OCI-LY7 (cell line): ENCODE measurements at regions not wholly inside any gene's neighbourhood (a gene's known extent, or its start where the extent isn't known, plus 50 kb on each side); places are given as distances from the start of the nearest gene placed in this dataset.

Experiments
- BruUV-seq: library from RNA; stranded (reverse); fragments of 400-500 nt; replicated peaks from 2 replicates; lab custom pipeline; 2021; lab: Mats Ljungman, UMichigan
- CTCF ChIA-PET: fragments of 300-600 bp; sonication (Branson Sonifier 250); formaldehyde crosslinking; loops from one replicate; lab custom pipeline; 2022; ENCODE audit warnings: antibody characterized with exemption; ENCODE audit not compliant: unreplicated experiment; lab: Charles Lee
- POLR2A ChIA-PET: fragments of 300-600 bp; sonication (Branson Sonifier 250); formaldehyde crosslinking; loops from one replicate; lab custom pipeline; 2022; ENCODE audit warnings: antibody characterized with exemption; lab: Charles Lee
- DNase-seq: peaks from one replicate; pipeline ENCODE4 v3.0.0-alpha.2; 2015; ENCODE audit warnings: low spot score
- H2AFZ ChIP-seq: fragments of 200-600 bp; sonication (generic), shearing (Covaris generic); 2 replicates; pipeline ENCODE4 v1.6.1; 2014; ENCODE audit warnings: mild to moderate bottlenecking, antibody characterized with exemption, low read length, moderate library complexity
- H3K27ac ChIP-seq: fragments of 200-600 bp; sonication (generic); 2 replicates; pipeline ENCODE4 v1.5.1; 2014; ENCODE audit warnings: mixed run types, low read depth, mild to moderate bottlenecking, moderate library complexity, low read length, inconsistent platforms; ENCODE audit not compliant: poor library complexity, severe bottlenecking
- H3K36me3 ChIP-seq: fragments of 200-600 bp; sonication (generic); 2 replicates; pipeline ENCODE4 v1.6.1; 2014; ENCODE audit warnings: mild to moderate bottlenecking, antibody characterized with exemption, low read length, moderate library complexity, mixed read lengths; ENCODE audit not compliant: insufficient read depth
- H3K4me1 ChIP-seq: fragments of 200-600 bp; sonication (generic); 2 replicates; pipeline ENCODE4 v1.5.1; 2014; ENCODE audit warnings: mild to moderate bottlenecking, low read length; ENCODE audit not compliant: insufficient read depth, poor library complexity, severe bottlenecking
- H3K4me2 ChIP-seq: fragments of 200-600 bp; sonication (generic); 2 replicates; pipeline ENCODE4 v1.6.1; 2014; ENCODE audit warnings: mild to moderate bottlenecking, low read length
- H3K4me3 ChIP-seq: fragments of 200-600 bp; sonication (generic); 2 replicates; pipeline ENCODE4 v1.5.1; 2014; ENCODE audit warnings: mild to moderate bottlenecking, low read depth, low read length; ENCODE audit not compliant: poor library complexity, severe bottlenecking
- H3K79me2 ChIP-seq: fragments of 200-600 bp; sonication (generic); 2 replicates; pipeline ENCODE4 v1.6.1; 2016; ENCODE audit warnings: low read depth, mild to moderate bottlenecking, low read length, moderate library complexity, mixed read lengths; ENCODE audit not compliant: insufficient read depth
- H3K9me2 ChIP-seq: fragments of 200-600 bp; sonication (generic); 2 replicates; pipeline ENCODE4 v1.6.1; 2016; ENCODE audit warnings: mild to moderate bottlenecking, low read length, mixed read lengths; ENCODE audit not compliant: insufficient read depth
- H3K9me3 ChIP-seq: fragments of 200-600 bp; sonication (generic); 2 replicates; pipeline ENCODE4 v1.6.1; 2014; ENCODE audit warnings: mild to moderate bottlenecking, mixed run types, low read length, mixed read lengths
- H4K20me1 ChIP-seq: fragments of 200-600 bp; sonication (generic); 2 replicates; pipeline ENCODE4 v1.6.1; 2014; ENCODE audit warnings: mild to moderate bottlenecking, antibody characterized with exemption, low read length, moderate library complexity, mixed read lengths; ENCODE audit not compliant: insufficient read depth
- CTCF ChIP-seq: fragments of 200-600 bp; sonication (generic); conservative IDR thresholded peaks from 2 replicates; pipeline ENCODE4 v1.5.1; 2014; ENCODE audit warnings: mild to moderate bottlenecking, antibody characterized with exemption, low read length, moderate library complexity, mixed read lengths
- EZH2phosphoT487 ChIP-seq: fragments of 200-600 bp; sonication (generic); IDR thresholded peaks from 2 replicates; pipeline ENCODE4 v1.6.1; 2018; ENCODE audit warnings: low read depth, borderline replicate concordance, mild to moderate bottlenecking, mixed run types, antibody characterized with exemption, low read length, moderate library complexity, mixed read lengths
- intact Hi-C: fragments of 100-400 bp; cut with micrococcal nuclease; formaldehyde crosslinking; loops from one replicate; pipeline ENCODE4 v1.10.0; 2022; ENCODE audit not compliant: unreplicated experiment

- POLR2A ChIA-PET = interaction anchor here (1.1 kb wide), 1 partner anchor 67 kb away, joined by 4 read pairs; no protein-coding TSS in a partner anchor
- H4K20me1 ChIP-seq = no peaks in the 10 kb centered on the region
- H3K79me2 ChIP-seq = no peaks in the 10 kb centered on the region
- no peak overlapping the region for H2AFZ ChIP-seq
- H3K9me2 ChIP-seq = no peaks in the 10 kb centered on the region
- no peak overlapping the region for H3K4me3 ChIP-seq
- no peaks in the 10 kb centered on the region for H3K9me3 ChIP-seq
- BruUV-seq = no TSS peak
- H3K36me3 ChIP-seq = no peaks in the 10 kb centered on the region
- intact Hi-C loops = no loop called here
- no peak overlapping the region for H3K4me2 ChIP-seq
- no peaks in the 10 kb centered on the region for H3K4me1 ChIP-seq
- TF ChIP-seq EZH2phosphoT487 = no peak
- no peak for TF ChIP-seq CTCF
- H3K27ac ChIP-seq = no peak overlapping the region
- CTCF ChIA-PET = no interaction called here
- no peak for DNase-seq
These were observed 345.1 kb upstream of the NR3C2 start for GRCh38 chr4:148787285-148787684.

DNA sequence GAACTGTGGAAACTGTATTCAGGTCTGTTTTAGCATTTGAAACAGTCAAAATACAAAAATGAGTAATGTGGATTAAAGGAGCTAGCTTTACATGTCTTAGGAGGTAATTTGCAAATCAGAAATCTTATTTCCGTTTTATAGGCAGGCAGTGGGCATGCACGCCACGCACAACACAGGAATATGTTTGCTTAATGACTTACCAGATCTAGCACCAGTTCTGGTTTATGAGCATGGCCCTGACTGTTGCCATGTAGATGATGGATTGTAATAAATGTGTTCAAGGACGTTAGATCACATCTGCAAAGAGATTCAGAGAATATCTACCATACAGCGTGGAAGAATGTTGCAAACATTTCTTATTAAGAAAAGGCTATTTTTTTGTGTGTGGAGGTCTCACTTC lies 344.5 kb upstream of the NR3C2 start:
- POLR2A ChIA-PET = interaction anchor here (1.1 kb wide), 1 partner anchor 67 kb away, joined by 4 read pairs; no protein-coding TSS in a partner anchor
- intact Hi-C loops = no loop called here
- no peak for TF ChIP-seq CTCF
- no peak for TF ChIP-seq EZH2phosphoT487

GRCh38 chr4:148782284-148782683 lies 340.1 kb upstream of the NR3C2 start:
- Histone ChIP-seq H3K4me2 (no peak overlapping the region), H3K4me1 (no peaks in the 10 kb centered on the region), H3K9me2 (no peaks in the 10 kb centered on the region), H3K9me3 (no peaks in the 10 kb centered on the region), H4K20me1 (no peaks in the 10 kb centered on the region), H3K27ac (no peak overlapping the region), H2AFZ (no peak overlapping the region), H3K36me3 (no peaks in the 10 kb centered on the region), H3K4me3 (no peak overlapping the region), H3K79me2 (no peaks in the 10 kb centered on the region)
- intact Hi-C loops = no loop called here
- CTCF ChIA-PET = no interaction called here
- no TSS peak for BruUV-seq
- POLR2A ChIA-PET = no interaction called here
- no peak for DNase-seq
- TF ChIP-seq EZH2phosphoT487 (no peak), CTCF (no peak)

More for the DNA sequence above, 344.5 kb upstream of the NR3C2 start:
- CTCF ChIA-PET = no interaction called here
- Histone ChIP-seq H3K4me2 (no peak overlapping the region), H3K9me3 (no peaks in the 10 kb centered on the region), H3K9me2 (no peaks in the 10 kb centered on the region), H3K4me1 (no peaks in the 10 kb centered on the region), H4K20me1 (no peaks in the 10 kb centered on the region), H2AFZ (no peak overlapping the region), H3K27ac (no peak overlapping the region), H3K4me3 (no peak overlapping the region), H3K36me3 (no peaks in the 10 kb centered on the region), H3K79me2 (no peaks in the 10 kb centered on the region)
- BruUV-seq = no TSS peak
- DNase-seq = no peak
